NT2/D1 (cell line): ENCODE measurements at regions not wholly inside any gene's neighbourhood (a gene's known extent, or its start where the extent isn't known, plus 50 kb on each side); places are given as distances from the start of the nearest gene placed in this dataset.

Source experiments
- DNase-seq: peaks from one replicate; pipeline ENCODE4 v3.0.0-alpha.2; 2011; ENCODE audit warnings: low read depth, low spot score
- H3K27me3 ChIP-seq: 2 replicates; pipeline ENCODE4 v1.6.0; 2011; ENCODE audit warnings: mild to moderate bottlenecking; ENCODE audit not compliant: insufficient read length, insufficient read depth
- H3K36me3 ChIP-seq: 2 replicates; pipeline ENCODE4 v1.6.1; 2011; ENCODE audit warnings: mild to moderate bottlenecking, low read length, mixed read lengths; ENCODE audit not compliant: insufficient read depth, insufficient read length
- H3K4me1 ChIP-seq: 2 replicates; pipeline ENCODE4 v1.5.1; 2011; ENCODE audit not compliant: insufficient read depth, insufficient read length
- H3K4me3 ChIP-seq: 2 replicates; pipeline ENCODE4 v1.5.1; 2011; ENCODE audit warnings: low read depth; ENCODE audit not compliant: insufficient read length
- H3K9ac ChIP-seq: 2 replicates; pipeline ENCODE4 v1.6.0; 2011; ENCODE audit warnings: low read depth; ENCODE audit not compliant: insufficient read length
- H3K9me3 ChIP-seq: 2 replicates; pipeline ENCODE4 v1.5.1; 2011; ENCODE audit warnings: mild to moderate bottlenecking, low read length; ENCODE audit not compliant: insufficient read depth
- SUZ12 ChIP-seq: IDR thresholded peaks from 2 replicates; pipeline ENCODE4 v1.6.1; 2011; ENCODE audit not compliant: insufficient read length, insufficient read depth; ENCODE audit errors: extremely low read depth
- YY1 ChIP-seq: IDR thresholded peaks from 2 replicates; pipeline ENCODE4 v1.6.1; 2011; ENCODE audit not compliant: insufficient read length, insufficient read depth
- ZNF274 ChIP-seq: IDR thresholded peaks from 2 replicates; pipeline ENCODE4 v1.6.1; 2011; ENCODE audit warnings: mild to moderate bottlenecking, low read depth, low read length

DNA sequence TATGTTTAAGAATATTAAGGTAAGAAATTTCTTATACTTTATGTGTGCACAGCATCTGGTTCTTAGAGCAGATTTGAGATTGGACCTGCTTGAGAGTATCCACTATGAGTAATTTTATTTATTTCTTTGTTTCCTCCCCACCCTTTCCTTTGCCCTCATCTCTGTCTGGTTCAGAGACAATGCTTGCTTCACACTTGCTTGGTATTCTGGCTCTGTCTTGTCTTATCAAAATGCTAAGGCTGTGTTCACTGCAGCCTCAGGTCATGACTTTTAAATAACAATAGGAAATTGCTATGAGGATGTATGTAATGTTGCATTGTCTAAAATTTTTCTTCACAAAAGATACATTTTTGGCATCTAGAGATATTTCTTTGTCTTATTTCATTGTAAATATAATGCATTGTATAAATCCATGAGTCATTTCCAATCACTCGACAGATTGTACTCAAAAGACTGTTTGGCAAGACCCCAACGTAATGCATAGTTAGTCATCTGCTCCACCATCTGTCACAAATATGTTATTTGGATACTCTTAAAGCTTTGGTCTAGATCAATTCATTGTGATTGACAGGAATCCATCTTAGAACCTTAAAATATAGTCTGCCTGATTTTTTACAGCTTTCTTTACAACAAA is 395.7 kb downstream of the AASDHPPT start:
- H3K9me3 ChIP-seq, result peaks cover 4% of the 10 kb centered on the region; the same call in 1 of the 2 replicates
- no peaks in the 10 kb centered on the region for H3K27me3 ChIP-seq
- DNase-seq, result no peak
- no peak overlapping the region for H3K4me3 ChIP-seq
- H3K4me1 ChIP-seq, result no peaks in the 10 kb centered on the region
- H3K9ac ChIP-seq, result no peak overlapping the region
- no peak for TF ChIP-seq ZNF274
- no peak for TF ChIP-seq SUZ12
- TF ChIP-seq YY1, result no peak
- H3K36me3 ChIP-seq, result no peaks in the 10 kb centered on the region

GRCh38 chr11:106474274-106474673 is 396.8 kb downstream of the AASDHPPT start:
- DNase-seq, result no peak
- Histone ChIP-seq H3K27me3 (no peaks in the 10 kb centered on the region), H3K4me3 (no peak overlapping the region), H3K9ac (no peak overlapping the region), H3K36me3 (no peaks in the 10 kb centered on the region), H3K4me1 (no peaks in the 10 kb centered on the region), H3K9me3 (peaks cover 4% of the 10 kb centered on the region; the same call in 1 of the 2 replicates)
- TF ChIP-seq ZNF274, result no peak
- no peak for TF ChIP-seq YY1
- TF ChIP-seq SUZ12, result no peak

GRCh38 chr11:106475181-106475580 is 397.7 kb downstream of the AASDHPPT start:
- Histone ChIP-seq H3K4me1 (no peaks in the 10 kb centered on the region), H3K36me3 (no peaks in the 10 kb centered on the region), H3K9me3 (peaks cover 4% of the 10 kb centered on the region; the same call in 1 of the 2 replicates), H3K9ac (no peak overlapping the region), H3K27me3 (no peaks in the 10 kb centered on the region), H3K4me3 (no peak overlapping the region)
- no peak for DNase-seq
- TF ChIP-seq SUZ12 (no peak), YY1 (no peak), ZNF274 (no peak)

DNA sequence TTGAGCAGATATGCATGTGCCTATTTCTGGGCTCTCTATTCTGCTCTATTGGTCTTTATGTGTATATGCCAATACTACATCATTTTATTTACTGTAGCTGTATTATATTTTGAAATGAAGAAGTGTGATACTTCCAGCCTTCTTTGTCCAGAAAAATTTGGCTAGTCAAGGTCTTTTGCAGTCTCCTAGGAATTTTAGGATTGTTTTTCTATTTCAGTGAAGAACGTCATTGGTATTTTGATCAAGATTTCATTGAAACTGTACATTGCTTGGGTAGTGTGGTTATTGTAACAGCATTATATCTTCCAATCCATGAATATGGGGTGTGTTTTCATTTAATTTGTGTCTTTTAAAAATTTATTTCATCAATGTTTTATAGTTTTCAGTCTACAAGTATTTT is 400.3 kb downstream of the AASDHPPT start:
- no peak for DNase-seq
- Histone ChIP-seq H3K4me3 (no peak overlapping the region), H3K9me3 (peaks cover 4% of the 10 kb centered on the region; the same call in 1 of the 2 replicates), H3K4me1 (no peaks in the 10 kb centered on the region), H3K27me3 (no peaks in the 10 kb centered on the region), H3K9ac (no peak overlapping the region), H3K36me3 (no peaks in the 10 kb centered on the region)
- TF ChIP-seq YY1 (no peak), ZNF274 (no peak), SUZ12 (no peak)

DNA sequence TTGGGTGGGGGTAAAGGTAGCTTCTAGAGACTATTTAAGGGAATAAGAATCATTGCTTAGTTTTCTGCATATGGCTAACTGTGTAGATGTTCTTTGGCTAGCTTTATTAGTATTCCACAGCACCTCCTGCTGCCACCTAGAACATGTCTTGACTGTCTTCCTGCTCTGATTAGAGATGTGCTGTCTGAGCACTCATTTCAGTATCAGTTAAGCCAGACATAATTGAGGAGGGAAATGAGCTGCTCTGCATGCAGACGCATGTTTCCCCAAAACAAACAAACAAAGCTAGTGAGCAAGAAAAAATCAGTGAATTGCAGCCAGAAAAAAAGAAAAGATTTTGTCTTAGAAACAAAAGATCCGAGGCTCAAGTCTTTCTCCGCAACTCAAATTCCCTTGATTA is 402.2 kb downstream of the AASDHPPT start:
- DNase-seq, result no peak
- Histone ChIP-seq H3K4me3 (no peak overlapping the region), H3K36me3 (no peaks in the 10 kb centered on the region), H3K4me1 (no peaks in the 10 kb centered on the region), H3K9me3 (no peaks in the 10 kb centered on the region; the same call in 1 of the 2 replicates), H3K9ac (no peak overlapping the region), H3K27me3 (no peaks in the 10 kb centered on the region)
- TF ChIP-seq ZNF274, result no peak
- no peak for TF ChIP-seq YY1
- no peak for TF ChIP-seq SUZ12

GRCh38 chr11:106480581-106481190 is 403.2 kb downstream of the AASDHPPT start:
- no peak for DNase-seq
- H3K27me3 ChIP-seq, result no peaks in the 10 kb centered on the region
- no peaks in the 10 kb centered on the region for H3K36me3 ChIP-seq
- H3K4me1 ChIP-seq, result no peaks in the 10 kb centered on the region
- H3K4me3 ChIP-seq, result no peak overlapping the region
- TF ChIP-seq SUZ12 (no peak), ZNF274 (no peak), YY1 (no peak)
- H3K9me3 ChIP-seq, result no peaks in the 10 kb centered on the region
- H3K9ac ChIP-seq, result no peak overlapping the region

- Histone ChIP-seq H3K27me3 (no peaks in the 10 kb centered on the region), H3K9me3 (no peaks in the 10 kb centered on the region), H3K9ac (no peak overlapping the region), H3K4me1 (no peaks in the 10 kb centered on the region), H3K36me3 (no peaks in the 10 kb centered on the region), H3K4me3 (no peak overlapping the region)
- no peak for DNase-seq
- no peak for TF ChIP-seq SUZ12
- TF ChIP-seq ZNF274, result no peak
- TF ChIP-seq YY1, result no peak
Observed at GRCh38 chr11:106482917-106483785, 405.7 kb downstream of the AASDHPPT start.
